Suppressor macrophage treated with lipopolysaccharide for 1 hour (primary cell): ENCODE measurements at regions not wholly inside any gene's neighbourhood (a gene's known extent, or its start where the extent isn't known, plus 50 kb on each side); places are given as distances from the start of the nearest gene placed in this dataset.

ENCODE experiments used
- DNase-seq, 3 donors: peaks; one replicate each; pipeline ENCODE4 v3.0.0-alpha.2; 2020 to 2022

GRCh38 chr2:239460780-239461179 lies 60.0 kb upstream of the HDAC4 start:
- no peak for DNase-seq

- DNase-seq: no peak
Observed at GRCh38 chr2:239459606-239460005, 58.8 kb upstream of the HDAC4 start.

GRCh38 chr2:239459056-239459455 lies 58.2 kb upstream of the HDAC4 start:
- DNase-seq: no peak

DNA sequence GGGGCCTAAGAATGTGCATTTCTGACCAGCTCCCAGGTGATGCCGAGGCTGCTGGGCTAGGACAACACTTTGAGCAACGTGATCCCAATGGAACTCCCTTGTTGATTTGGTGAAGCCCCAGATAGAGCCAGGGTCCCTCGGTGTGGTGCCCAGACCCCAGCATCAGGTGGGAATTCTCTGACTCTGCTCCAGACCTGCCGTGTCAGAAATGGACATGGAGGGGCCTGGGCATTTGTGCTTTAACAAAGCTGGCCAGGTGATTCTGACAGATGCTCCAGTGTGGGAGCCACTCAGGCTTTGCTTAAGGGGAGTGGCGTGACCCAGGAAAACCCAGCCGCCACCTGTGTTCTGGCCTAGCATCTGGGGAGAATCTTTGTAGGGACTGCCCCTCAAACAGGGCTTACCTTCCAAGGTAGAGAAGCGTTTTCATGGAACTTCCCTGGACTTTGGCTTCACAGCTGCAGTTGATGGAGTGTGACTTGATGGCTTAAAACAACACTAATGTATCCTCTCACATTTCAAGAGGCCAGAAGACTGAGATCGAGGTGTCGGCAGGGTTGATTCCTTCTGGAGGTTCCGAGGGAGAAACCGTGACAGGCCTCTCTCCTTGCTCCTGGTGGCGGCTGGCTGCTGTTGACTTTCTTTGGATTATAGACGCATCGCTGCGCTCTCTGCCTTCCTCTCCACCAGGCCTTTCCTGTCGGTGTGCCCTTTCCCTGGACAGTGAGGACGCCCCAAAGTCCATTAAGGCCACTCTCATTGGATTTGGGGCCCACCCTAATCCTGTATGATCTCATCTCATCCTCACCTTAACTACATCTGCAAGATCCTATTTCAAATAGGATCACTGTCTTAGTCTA lies 57.0 kb upstream of the HDAC4 start:
- DNase-seq: no peak

- DNase-seq: no peak
Observed at GRCh38 chr2:239456940-239457339, 56.1 kb upstream of the HDAC4 start.

GRCh38 chr2:239455436-239456203 lies 54.8 kb upstream of the HDAC4 start:
- DNase-seq: no peak

GRCh38 chr2:239454507-239454906 lies 53.7 kb upstream of the HDAC4 start:
- DNase-seq: no peak
